Liver (tissue), 3 donors: ENCODE measurements at regions not wholly inside any gene's neighbourhood (a gene's known extent, or its start where the extent isn't known, plus 50 kb on each side); places are given as distances from the start of the nearest gene placed in this dataset.

Experiments used
- EGR1 ChIP-seq, 2 donors: IDR thresholded peaks; 2 replicates each; pipeline ENCODE4 v1.6.1; 2016 to 2018; ENCODE audit warnings: antibody characterized with exemption in 2 of 2, low read depth in 2 of 2
- FOXA1 ChIP-seq: IDR thresholded peaks from 2 replicates; pipeline ENCODE4 v1.6.1; 2016; ENCODE audit warnings: antibody characterized with exemption
- FOXA2 ChIP-seq: IDR thresholded peaks from 2 replicates; pipeline ENCODE4 v1.6.1; 2016; ENCODE audit warnings: antibody characterized with exemption
- GABPA ChIP-seq, 2 donors: IDR thresholded peaks in 1 of 2; conservative IDR thresholded peaks in 1 of 2; 2 replicates each; pipeline ENCODE4 v1.6.1; 2016; ENCODE audit warnings: antibody characterized with exemption in 2 of 2, mild to moderate bottlenecking in 1 of 2, moderate library complexity in 1 of 2
- JUND ChIP-seq, 2 donors: IDR thresholded peaks; 2 replicates each; pipeline ENCODE4 v1.6.1; 2016; ENCODE audit warnings: antibody characterized with exemption in 2 of 2
- RAD21 ChIP-seq, 2 donors: IDR thresholded peaks; 2 replicates each; pipeline ENCODE4 v1.6.1; 2016; ENCODE audit warnings: antibody characterized with exemption in 2 of 2, mild to moderate bottlenecking in 2 of 2
- SP1 ChIP-seq: IDR thresholded peaks from 2 replicates; pipeline ENCODE4 v1.6.1; 2018; ENCODE audit warnings: antibody characterized with exemption, mild to moderate bottlenecking
- TAF1 ChIP-seq: conservative IDR thresholded peaks from 2 replicates; pipeline ENCODE4 v1.6.1; 2016; ENCODE audit warnings: antibody characterized with exemption, mild to moderate bottlenecking
- YY1 ChIP-seq: IDR thresholded peaks from 2 replicates; pipeline ENCODE4 v1.6.1; 2016; ENCODE audit warnings: antibody characterized with exemption, mild to moderate bottlenecking
- TF ChIP-seq, protein P1 (sequence below): IDR thresholded peaks from 2 replicates; pipeline ENCODE4 v1.6.1; 2016; ENCODE audit warnings: antibody characterized with exemption
- TF ChIP-seq, protein P2 (sequence below): fragments of 150-350 bp; IDR thresholded peaks from 2 replicates; pipeline ENCODE4 v1.5.1; 2017; ENCODE audit warnings: improper control_type of control experiment, low read depth, low read length; ENCODE audit not compliant: missing input control
- TF ChIP-seq, protein P3 (sequence below): IDR thresholded peaks from 2 replicates; pipeline ENCODE4 v1.6.1; 2016; ENCODE audit warnings: antibody characterized with exemption
- TF ChIP-seq, protein P4 (sequence below): IDR thresholded peaks from 2 replicates; pipeline ENCODE4 v1.6.1; 2016; ENCODE audit warnings: antibody characterized with exemption, mild to moderate bottlenecking
- TF ChIP-seq, protein P5 (sequence below): IDR thresholded peaks from 2 replicates; pipeline ENCODE4 v1.6.1; 2016; ENCODE audit warnings: antibody characterized with exemption
- donor health status: healthy.
- donor health status: healthy.

DNA sequence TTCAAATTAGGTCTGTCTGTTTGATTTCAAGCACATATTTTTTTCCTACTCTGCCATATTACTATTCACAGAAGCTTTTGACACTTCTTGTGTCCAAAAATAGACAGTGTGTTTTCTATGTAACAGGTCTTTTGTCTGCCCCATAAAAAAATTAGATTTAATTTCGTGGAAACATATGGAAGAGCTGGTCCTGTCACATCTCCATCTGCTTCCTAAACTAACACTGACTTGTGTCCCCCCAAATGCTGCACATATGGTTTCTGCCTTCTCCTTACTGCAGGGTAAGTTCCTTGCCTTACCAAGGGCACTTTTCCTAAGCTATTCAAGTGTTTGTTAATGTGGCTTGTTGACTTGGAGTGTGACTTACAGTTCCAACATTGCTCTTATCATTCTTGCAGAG lies 340.7 kb upstream of the ARX start:
- TF ChIP-seq, protein P1, sequence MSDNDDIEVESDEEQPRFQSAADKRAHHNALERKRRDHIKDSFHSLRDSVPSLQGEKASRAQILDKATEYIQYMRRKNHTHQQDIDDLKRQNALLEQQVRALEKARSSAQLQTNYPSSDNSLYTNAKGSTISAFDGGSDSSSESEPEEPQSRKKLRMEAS: no peak
- TF ChIP-seq, protein P2, sequence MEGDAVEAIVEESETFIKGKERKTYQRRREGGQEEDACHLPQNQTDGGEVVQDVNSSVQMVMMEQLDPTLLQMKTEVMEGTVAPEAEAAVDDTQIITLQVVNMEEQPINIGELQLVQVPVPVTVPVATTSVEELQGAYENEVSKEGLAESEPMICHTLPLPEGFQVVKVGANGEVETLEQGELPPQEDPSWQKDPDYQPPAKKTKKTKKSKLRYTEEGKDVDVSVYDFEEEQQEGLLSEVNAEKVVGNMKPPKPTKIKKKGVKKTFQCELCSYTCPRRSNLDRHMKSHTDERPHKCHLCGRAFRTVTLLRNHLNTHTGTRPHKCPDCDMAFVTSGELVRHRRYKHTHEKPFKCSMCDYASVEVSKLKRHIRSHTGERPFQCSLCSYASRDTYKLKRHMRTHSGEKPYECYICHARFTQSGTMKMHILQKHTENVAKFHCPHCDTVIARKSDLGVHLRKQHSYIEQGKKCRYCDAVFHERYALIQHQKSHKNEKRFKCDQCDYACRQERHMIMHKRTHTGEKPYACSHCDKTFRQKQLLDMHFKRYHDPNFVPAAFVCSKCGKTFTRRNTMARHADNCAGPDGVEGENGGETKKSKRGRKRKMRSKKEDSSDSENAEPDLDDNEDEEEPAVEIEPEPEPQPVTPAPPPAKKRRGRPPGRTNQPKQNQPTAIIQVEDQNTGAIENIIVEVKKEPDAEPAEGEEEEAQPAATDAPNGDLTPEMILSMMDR: no peak
- no peak for TF ChIP-seq GABPA (IDR thresholded peaks at IDR 0.05 in 1 of 2, conservative IDR thresholded peaks at IDR 0.05 in 1 of 2)
- no peak for TF ChIP-seq TAF1
- no peak for TF ChIP-seq SP1
- no peak for TF ChIP-seq FOXA1
- TF ChIP-seq JUND (IDR thresholded peaks at IDR 0.05): no peak
- TF ChIP-seq, protein P3, sequence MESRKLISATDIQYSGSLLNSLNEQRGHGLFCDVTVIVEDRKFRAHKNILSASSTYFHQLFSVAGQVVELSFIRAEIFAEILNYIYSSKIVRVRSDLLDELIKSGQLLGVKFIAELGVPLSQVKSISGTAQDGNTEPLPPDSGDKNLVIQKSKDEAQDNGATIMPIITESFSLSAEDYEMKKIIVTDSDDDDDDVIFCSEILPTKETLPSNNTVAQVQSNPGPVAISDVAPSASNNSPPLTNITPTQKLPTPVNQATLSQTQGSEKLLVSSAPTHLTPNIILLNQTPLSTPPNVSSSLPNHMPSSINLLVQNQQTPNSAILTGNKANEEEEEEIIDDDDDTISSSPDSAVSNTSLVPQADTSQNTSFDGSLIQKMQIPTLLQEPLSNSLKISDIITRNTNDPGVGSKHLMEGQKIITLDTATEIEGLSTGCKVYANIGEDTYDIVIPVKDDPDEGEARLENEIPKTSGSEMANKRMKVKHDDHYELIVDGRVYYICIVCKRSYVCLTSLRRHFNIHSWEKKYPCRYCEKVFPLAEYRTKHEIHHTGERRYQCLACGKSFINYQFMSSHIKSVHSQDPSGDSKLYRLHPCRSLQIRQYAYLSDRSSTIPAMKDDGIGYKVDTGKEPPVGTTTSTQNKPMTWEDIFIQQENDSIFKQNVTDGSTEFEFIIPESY: no peak
- no peak for TF ChIP-seq YY1
- TF ChIP-seq, protein P4, sequence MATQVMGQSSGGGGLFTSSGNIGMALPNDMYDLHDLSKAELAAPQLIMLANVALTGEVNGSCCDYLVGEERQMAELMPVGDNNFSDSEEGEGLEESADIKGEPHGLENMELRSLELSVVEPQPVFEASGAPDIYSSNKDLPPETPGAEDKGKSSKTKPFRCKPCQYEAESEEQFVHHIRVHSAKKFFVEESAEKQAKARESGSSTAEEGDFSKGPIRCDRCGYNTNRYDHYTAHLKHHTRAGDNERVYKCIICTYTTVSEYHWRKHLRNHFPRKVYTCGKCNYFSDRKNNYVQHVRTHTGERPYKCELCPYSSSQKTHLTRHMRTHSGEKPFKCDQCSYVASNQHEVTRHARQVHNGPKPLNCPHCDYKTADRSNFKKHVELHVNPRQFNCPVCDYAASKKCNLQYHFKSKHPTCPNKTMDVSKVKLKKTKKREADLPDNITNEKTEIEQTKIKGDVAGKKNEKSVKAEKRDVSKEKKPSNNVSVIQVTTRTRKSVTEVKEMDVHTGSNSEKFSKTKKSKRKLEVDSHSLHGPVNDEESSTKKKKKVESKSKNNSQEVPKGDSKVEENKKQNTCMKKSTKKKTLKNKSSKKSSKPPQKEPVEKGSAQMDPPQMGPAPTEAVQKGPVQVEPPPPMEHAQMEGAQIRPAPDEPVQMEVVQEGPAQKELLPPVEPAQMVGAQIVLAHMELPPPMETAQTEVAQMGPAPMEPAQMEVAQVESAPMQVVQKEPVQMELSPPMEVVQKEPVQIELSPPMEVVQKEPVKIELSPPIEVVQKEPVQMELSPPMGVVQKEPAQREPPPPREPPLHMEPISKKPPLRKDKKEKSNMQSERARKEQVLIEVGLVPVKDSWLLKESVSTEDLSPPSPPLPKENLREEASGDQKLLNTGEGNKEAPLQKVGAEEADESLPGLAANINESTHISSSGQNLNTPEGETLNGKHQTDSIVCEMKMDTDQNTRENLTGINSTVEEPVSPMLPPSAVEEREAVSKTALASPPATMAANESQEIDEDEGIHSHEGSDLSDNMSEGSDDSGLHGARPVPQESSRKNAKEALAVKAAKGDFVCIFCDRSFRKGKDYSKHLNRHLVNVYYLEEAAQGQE: no peak
- TF ChIP-seq EGR1 (IDR thresholded peaks at IDR 0.05; ENCODE audit: low read depth in 2 of 2): no peak
- TF ChIP-seq, protein P5, sequence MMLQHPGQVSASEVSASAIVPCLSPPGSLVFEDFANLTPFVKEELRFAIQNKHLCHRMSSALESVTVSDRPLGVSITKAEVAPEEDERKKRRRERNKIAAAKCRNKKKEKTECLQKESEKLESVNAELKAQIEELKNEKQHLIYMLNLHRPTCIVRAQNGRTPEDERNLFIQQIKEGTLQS: no peak
- no peak for TF ChIP-seq RAD21 (IDR thresholded peaks at IDR 0.05)
- TF ChIP-seq FOXA2: no peak
